C1 segment of cervical spinal cord (tissue), 14 donors: ENCODE measurements at regions not wholly inside any gene's neighbourhood (a gene's known extent, or its start where the extent isn't known, plus 50 kb on each side); places are given as distances from the start of the nearest gene placed in this dataset.

Experiments
- DNase-seq, 14 donors: peaks; one replicate each; lab custom pipeline; 2025; lab: John Stamatoyannopoulos, UW

DNA sequence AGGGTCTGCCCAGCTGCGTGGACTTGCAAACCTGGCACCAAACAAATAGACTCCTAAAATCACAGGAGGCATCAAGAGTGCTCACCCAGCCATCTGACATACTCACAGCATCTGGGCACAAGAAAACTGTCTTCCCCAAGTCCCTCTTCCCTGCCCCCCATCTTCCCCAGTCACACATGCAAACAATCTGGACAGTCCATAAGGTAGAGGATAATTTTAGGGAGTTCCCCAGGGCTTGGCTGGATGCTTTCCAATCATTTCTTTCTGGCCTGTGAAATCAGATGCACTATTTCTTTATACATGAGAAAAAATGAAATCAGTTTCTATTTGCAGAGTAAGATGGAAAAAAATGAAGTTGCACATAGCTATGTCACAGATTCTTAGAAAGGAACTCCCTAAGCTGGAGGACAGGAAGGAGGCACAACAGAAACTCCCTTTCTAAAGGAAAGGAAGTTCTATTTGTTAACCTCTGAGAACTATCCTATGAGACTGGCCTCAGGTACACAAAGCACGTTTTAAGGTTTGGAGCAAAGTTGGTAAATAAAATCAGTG is 342.3 kb downstream of the HNRNPD start:
- DNase-seq: peak in 1 of 14 donors; percentile 34

DNA sequence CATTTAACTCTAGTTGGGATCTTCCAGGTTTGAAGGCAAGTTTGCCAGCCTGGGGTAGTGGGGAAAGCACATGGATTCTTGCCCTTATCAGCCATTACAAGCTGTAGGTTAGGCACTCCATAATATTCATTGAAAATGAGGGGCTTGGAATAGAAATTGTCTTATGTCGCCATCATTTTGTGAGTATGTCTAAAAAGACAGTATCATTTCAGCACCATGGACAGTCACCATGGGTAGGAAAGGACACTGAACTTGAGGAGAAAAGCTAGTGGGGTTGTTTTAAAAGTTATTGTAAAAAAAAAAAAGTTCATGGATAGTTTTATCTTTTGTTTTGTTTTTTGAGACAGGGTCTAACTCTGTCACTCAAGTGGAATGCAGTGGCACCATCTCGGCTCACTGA is 356.1 kb downstream of the HNRNPD start:
- DNase-seq: no peak

DNA sequence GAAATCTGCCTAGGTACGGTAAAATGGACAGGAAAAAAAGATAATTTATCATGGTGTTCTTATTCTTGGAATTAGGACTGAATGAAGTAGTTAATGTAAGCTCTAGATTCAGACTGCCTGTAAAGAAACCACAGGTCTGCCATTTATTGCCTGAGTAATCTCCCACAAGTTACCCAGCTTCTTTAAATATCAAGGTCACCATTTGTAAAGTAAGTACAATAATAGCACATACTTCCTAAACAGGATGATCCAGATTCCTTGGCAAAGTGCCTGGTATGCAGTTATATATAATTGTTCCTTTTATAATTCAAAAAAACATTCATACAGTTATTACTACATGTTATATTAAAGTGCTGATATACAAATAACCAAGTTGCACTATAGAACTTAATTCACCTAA is 368.6 kb downstream of the HNRNPD start:
- DNase-seq: no peak

DNA sequence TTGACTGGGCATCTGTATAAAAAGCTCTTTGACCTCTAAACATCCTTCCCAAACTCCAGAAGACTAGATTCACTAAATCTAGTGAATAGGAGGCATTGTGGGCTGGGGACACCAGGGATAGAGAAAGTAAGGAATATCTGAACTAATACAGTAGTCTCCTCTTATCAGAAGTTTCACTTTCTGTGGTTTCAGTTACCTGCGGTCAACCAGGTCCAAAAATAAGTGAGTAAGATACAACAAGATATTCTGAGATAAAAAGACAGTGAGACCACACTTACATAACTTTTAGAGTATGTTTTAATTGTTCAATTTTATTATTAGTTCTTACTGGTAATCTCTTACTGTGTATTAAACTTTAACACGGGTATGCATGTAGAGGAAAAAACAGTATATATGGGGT is 376.5 kb downstream of the HNRNPD start:
- DNase-seq: no peak

DNA sequence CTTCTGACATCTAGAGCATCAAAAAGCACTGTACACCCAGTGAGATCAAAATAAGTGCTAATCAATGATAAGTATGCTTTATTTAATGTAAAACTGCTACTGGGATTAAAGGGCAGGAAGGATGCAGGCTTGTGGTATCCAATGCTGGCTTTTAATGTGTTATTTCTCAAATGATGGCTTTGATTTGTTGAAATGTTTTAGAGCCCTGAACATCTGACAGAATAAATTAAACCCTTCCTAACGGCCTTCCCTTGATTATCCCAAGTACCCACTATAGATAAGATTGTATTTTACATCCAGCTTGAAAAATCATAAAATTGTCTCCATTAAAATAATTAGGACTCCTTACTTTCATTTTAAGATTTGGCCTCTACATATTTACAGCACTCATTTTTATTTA is 382.9 kb downstream of the HNRNPD start:
- no peak for DNase-seq

GRCh38 chr4:81990211-81990610 is 383.6 kb downstream of the HNRNPD start:
- DNase-seq: no peak

DNA sequence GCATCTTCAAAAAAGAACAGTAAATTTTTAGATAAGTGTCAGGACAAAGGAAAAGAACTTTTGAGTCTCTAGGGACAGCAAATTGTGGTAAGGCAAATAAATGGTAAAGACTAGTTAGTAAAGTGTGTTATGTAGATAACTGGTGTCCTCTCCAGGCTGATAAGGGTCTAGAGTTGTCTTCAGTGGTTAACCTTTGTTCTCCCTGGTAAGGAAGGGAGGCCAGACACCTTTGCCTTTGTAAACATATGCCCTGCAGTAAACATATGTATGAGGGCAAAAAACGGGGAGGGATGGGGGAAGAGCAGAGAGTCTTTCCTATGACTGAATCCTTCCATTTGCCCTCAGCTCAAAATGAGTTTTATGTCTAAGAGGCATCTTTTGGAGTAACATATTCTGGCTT is 384.6 kb downstream of the HNRNPD start:
- DNase-seq: no peak

GRCh38 chr4:81988178-81988577 is 385.6 kb downstream of the HNRNPD start:
- no peak for DNase-seq

DNA sequence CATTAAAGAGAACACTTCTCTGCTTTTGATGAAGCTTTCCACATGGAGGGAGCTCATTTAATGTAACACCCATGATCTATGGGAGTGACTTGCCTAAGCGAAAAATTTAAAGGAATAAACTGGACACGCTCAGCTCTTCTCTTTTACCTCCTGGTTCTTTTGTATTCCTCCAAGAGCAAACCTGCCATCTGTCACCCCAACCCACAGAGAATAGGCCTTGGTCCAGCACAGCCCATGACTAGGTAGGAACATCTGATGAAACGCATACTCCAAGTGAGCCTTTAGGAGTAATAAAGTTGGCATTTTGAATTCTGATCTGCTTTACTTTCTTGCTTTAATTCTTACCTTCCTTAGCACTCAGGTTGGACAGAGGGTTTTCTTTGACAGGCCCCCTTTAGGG is 389.0 kb downstream of the HNRNPD start:
- DNase-seq: peak in 1 of 14 donors; percentile 3

DNA sequence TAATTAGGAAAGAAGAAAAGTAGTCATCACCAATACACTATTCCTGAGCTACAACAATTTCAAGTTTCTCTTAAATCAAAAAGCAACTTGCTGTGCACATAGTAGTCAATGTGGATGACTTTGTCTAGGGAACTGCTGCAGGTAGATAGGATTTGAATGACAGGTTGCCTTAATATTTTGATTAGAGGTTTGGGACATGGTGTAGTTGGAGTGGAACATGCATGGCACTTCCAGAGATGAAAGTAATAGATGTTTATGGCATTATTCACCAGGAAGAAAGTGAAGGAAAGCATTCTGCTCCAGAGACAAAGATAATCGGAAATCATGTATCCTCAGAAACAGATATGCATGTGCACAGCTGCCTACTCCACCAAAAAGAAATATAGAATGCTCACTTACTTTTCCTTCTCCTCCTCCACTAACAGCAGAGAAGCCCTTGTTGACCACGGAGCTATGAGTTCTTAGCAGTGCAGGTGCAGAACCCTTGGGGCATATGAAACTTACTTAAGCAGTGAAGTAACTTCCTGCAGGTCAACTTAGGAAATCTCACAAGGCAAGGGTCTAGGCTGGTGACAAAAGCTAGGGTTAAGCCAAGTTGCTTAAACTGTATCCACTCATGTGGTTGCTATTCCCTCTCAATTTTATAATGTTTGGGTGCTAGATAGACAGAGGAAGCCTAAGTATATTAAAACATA is 390.8 kb downstream of the HNRNPD start:
- DNase-seq: no peak

- DNase-seq: no peak
Measured at GRCh38 chr4:81981218-81981617, 392.6 kb downstream of the HNRNPD start.

GRCh38 chr4:81974523-81974922 is 399.3 kb downstream of the HNRNPD start:
- DNase-seq: no peak

DNA sequence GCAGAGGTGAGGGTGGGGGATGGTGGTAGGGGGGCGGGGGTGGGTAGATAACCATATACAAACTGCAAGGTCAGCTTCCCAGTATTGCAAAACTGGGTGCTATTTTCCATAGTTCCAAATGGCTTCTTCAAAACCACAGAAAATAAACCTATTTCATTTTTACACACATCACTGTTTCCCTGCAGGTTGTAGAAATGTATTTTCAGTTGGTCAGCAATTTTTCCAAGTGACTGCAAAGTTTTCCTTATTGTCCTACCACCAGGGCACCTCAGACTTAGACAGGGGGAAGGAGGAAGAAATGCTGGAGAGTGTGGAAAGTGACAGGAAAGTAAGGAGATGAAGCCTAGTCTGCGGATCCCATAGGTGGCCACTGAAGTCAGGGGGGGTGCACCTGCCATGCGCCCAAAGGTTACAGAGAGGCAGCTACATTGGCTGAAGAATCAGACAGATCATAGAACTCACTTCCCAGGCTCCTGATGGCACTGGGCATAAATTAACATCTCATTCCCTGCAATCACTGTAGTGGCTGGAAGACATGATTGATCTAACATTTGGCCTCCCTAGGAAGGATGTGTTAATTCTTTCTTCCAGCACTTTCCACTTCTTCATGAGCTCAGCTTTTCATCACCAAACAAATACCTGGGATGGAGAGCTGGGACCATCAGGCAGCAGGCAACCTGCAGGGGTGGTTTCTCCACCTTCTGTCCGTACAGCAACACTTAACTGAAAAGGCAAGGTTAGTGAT is 402.0 kb downstream of the HNRNPD start:
- no peak for DNase-seq

- DNase-seq: no peak
Measured at GRCh38 chr4:81971061-81971460, 402.7 kb downstream of the HNRNPD start.

GRCh38 chr4:81970454-81970853 is 403.3 kb downstream of the HNRNPD start:
- no peak for DNase-seq

GRCh38 chr4:81966676-81967075 is 407.1 kb downstream of the HNRNPD start:
- DNase-seq: no peak

DNA sequence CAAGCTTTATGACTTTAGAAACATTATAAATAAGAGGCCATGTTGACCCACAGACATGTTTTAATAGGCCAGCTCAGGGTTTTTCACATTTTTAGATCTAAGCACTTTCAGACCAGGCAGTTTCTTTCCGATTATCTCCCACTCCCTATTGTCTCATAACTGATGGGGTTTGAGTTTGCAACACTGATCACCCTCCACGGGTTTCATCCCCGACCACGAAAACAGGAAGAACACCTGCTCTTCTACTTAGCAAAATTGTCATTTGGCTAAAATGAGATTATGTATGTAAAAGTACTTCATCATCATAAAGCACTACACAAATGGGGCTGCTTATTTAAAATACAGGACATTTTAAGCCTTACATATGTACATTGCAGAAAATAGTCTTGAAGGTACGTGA is 407.9 kb downstream of the HNRNPD start:
- DNase-seq: no peak

GRCh38 chr4:81965454-81965853 is 408.3 kb downstream of the HNRNPD start:
- DNase-seq: no peak

DNA sequence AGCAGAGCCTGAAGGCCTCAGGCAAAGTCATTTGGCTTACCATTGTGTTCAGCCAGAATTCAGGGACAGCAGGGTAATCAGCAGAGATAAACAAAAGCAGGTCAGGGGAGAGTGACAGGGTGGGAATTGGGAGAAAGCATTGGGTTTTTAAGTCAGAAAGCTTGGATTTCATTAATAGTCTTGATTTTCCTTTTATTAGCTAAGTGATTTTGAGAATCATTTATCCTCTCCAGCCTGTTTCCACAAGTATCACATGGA is 410.1 kb downstream of the HNRNPD start:
- DNase-seq: no peak

DNA sequence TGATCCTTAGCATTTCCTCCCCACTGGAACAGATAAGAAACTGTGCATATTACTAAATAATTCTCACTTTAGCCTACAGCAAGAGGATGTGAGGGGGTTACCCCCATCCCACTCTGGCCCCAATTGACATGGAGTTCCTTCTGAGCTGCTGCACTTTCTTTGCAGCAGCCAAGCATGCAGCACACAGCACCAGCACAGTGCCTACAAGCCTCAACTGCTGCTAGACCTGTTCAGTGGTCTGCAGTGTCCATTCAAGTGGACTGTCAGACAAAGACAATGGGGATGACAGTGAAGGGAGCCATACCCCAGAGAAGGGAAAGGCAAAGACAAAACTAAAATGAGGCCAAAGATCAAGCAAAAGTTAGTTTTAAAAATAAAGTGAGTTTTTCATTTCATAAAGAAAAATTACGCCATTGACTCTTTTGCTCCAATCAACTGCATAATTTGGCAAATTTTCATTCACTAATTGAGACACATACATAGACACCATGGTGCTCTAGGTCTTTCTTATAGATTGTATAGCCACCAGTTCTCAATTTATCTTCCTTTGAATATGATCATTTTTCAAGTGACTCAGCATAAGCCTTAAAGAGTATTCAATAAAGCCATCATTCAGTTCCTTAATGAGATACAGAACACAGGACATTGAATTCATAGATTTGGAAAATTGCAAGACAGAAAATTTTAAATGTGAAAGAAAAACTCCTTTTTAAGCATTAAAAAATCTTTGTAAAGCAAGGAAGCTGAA is 410.6 kb downstream of the HNRNPD start:
- no peak for DNase-seq

- DNase-seq: no peak
Measured at GRCh38 chr4:81960961-81961360, 412.8 kb downstream of the HNRNPD start.

DNA sequence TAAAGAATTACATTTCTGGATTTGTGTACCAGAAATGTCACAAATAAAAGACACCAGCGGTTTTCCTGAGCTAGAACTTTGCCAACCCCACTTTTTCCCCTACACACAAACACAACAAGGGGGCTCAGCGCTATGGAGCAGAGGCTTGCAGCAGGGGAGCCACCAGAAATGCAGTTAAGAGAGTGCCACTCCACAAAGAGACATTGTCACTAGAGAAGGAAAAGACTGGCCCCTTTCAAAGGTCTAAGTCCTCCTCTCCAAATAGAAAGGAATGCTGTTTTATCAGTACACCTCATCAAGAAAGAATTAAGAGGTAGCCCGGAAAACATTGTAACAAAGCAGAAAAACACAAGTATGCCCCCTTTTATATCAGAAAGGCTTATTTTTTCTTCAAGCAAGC is 419.5 kb downstream of the HNRNPD start:
- DNase-seq: no peak
